NCI-H187 (cell line): ENCODE measurements at regions not wholly inside any gene's neighbourhood (a gene's known extent, or its start where the extent isn't known, plus 50 kb on each side); places are given as distances from the start of the nearest gene placed in this dataset.

Experiments used
- DNase-seq, 2 experiments: peaks; one replicate each; lab custom pipeline; 2025; lab: John Stamatoyannopoulos, UW

GRCh38 chr12:114936148-114937079 is 252.4 kb upstream of the TBX3 start:
- no peak for DNase-seq

- no peak for DNase-seq
Measured at GRCh38 chr12:114935658-114936057, 251.7 kb upstream of the TBX3 start.

DNA sequence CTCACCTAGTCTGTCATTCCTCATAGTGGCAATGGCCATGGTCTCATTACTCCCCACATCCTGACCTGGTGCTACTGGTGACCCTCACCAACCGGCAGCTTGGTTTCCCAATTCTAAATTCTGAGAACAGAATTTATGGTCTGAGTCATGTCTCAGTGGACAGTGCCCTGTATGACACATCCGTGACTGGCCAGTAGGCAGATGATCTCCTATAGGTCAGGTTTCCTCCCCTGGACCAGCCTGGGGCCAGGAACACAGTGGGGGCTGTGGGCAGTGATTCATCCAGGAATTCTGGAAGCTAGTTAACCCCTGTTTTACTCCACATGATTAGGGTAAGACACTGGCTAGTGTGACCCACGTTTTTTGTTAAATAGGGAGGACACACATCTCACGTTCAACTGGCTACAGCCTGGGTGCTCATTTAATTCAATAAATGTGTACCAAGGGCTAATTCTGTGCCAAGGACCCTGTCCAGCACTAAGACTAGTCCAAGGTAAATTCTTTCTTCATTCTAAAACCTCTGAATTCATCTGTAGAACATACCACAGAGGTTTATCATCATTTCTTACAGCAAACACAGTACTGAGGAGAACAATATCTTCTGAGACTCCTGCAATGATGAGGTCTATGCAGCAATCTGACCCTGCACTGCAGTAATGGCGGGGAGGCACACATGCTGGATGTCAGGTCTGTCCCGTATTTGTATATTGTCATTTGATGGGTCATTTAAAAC is 249.6 kb upstream of the TBX3 start:
- no peak for DNase-seq

GRCh38 chr12:114932806-114933205 is 248.8 kb upstream of the TBX3 start:
- DNase-seq: no peak

- no peak for DNase-seq
Measured at GRCh38 chr12:114931025-114931424, 247.1 kb upstream of the TBX3 start.

DNA sequence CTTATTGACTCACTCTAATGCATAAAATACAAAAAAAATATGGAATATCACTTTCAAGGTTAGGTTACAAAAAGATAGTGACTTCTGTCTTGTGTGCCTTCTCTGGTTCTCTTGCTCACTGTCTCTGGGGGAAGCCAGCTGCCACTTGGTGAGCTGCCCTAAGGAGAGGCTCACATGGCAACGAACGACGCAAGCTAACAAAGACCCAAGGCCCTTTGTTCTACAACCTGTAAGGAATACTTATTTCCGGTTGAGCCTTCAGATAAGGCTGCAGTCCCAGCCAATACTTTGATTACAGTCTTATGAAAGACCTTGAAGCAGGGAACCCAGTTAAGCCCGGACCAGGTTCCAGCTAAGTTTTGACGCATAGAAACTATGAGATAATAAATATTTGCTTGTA is 242.4 kb upstream of the TBX3 start:
- DNase-seq: no peak

DNA sequence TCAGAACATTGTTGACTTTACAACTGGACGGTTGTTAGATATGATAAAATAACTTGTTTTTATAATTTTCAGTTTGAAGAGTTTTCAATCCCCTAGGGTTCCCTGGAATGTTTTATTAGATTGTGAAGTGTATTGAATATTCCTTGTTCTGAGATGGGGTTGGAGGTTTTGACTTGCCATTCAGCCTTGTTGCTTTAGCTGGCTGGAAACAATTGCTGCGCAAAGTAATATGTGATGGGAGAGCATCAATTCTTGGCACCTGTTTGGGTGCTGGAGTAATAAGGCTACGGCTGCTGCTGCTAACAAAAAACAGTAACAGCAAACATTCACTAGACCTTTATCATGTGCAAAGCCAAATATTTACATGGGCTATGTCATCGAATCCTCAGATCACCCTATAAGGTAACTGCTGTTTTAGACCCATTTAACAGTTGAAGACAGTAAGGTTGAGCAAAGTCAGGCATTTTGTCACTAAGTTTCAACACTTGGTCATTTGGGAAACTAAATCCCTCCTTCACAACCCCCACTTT is 241.0 kb upstream of the TBX3 start:
- no peak for DNase-seq

DNA sequence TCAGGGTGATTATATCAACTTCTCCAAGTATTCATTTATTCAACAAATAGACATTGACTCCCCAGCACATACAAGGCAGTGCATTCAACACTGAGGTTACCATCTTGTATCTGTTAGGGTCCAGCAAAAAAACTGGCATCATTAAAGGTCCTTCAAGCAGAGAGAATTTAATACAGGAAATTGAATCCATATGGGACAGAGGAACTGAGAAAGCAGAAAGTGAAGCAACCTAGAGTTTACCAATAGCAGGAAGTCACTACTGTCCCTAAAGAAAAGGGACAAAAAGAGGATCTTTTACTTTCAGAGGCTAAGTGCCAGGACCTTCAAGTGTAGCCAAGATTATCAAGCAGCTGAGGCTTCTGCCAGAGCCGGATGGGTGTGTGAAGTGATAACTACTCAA is 237.8 kb upstream of the TBX3 start:
- no peak for DNase-seq

GRCh38 chr12:114920771-114921554 is 237.0 kb upstream of the TBX3 start:
- no peak for DNase-seq

DNA sequence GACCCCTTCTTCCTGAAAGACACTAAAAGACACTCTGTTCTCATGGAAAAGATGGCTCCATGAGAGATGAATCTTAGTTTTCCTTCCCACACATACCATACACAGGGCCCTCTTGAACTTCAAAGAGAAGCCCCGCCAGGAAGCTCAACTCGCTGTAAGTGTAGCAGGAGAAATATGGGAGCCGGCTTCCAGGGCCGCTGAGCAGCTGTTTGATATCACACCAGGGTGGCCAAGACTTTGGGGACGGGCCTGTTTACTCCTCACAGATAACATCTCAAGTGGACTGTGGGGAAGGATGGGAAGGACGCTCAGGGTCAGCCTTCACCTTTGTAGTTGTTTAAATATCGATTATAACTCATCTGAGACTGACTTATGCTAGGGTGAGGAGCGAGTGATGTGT is 235.5 kb upstream of the TBX3 start:
- no peak for DNase-seq

- DNase-seq: no peak
Measured at GRCh38 chr12:114918535-114919233, 234.7 kb upstream of the TBX3 start.

DNA sequence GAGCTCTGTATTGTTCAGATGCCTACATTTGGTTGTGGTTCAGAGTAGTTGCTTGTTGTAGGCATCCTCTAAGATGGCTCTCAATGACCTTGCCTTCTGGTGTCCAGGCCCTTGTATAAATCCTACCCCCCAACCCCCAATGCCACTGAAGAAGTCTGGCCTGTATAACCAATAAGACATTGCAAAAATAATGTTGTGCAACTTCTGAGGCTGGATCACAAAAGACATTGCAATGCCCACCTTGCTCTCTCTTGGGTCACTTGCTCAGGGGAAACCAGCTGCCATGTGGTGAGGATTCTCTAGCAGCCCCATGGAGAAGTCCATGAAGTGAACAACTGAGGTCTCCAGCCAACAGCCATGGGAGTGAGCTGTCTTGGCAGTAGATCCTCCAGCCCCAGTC is 234.0 kb upstream of the TBX3 start:
- no peak for DNase-seq

DNA sequence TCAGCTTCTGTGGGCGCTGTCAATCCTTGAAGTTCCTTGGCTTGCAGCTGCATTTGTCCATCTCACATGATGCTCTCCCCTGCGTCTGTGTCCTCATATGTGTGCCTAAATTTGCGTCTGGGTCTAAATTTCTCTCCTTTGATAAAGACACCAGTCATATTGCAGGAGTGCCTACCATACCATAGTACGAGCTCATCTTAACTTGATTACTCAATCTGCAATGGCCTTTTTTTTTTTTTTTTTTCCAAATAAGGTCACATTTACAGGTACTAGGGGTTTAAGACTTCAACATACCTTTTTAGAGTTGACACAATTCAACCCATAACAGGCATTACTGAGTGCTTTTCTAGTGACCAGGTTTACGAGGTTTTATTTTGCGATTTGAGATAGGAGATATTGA is 233.3 kb upstream of the TBX3 start:
- no peak for DNase-seq

DNA sequence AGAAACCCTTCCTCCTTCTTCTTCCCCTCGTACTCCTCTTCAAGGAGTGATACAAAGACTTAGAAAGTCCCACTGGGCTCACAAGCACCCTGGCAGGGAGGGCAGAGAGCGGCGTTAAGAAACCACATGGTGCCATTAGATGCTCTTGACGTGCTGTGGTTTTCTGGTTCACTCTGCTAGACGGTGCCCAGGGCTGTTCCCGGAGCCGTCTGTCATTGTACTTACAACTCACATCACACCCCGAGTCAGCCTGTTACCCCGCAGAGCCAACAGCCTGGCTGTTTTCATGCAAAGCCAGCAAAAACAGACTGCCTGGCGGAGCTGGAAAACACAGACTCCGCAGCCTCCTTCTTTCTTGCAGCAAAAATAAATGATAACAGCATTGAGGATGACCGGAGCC is 232.6 kb upstream of the TBX3 start:
- DNase-seq: peak; percentile 62 to 67

DNA sequence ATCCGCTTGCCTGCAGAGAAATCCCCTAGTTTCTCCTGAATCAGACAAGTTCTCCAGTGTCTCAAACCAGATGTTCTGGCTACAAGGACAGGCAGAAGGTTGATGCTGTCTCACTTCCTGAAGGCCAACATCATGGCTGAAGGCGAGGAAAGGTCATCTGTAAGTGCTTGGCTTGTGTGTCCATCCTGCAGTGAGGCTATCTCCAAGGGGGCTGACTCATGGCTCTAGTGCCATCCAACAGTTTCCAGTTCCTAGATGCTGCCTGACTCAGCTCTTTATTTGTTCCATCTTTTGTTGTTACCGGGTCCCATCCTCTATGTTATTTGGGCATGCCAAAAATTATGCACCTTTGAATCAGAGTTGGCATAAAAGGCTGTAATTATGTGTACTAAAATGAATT is 232.1 kb upstream of the TBX3 start:
- no peak for DNase-seq

- peak; percentile 9 to 37 for DNase-seq
Measured at GRCh38 chr12:114913871-114914801, 230.2 kb upstream of the TBX3 start.

GRCh38 chr12:114912811-114913210 is 228.8 kb upstream of the TBX3 start:
- no peak for DNase-seq

GRCh38 chr12:114911196-114911595 is 227.2 kb upstream of the TBX3 start:
- no peak for DNase-seq

DNA sequence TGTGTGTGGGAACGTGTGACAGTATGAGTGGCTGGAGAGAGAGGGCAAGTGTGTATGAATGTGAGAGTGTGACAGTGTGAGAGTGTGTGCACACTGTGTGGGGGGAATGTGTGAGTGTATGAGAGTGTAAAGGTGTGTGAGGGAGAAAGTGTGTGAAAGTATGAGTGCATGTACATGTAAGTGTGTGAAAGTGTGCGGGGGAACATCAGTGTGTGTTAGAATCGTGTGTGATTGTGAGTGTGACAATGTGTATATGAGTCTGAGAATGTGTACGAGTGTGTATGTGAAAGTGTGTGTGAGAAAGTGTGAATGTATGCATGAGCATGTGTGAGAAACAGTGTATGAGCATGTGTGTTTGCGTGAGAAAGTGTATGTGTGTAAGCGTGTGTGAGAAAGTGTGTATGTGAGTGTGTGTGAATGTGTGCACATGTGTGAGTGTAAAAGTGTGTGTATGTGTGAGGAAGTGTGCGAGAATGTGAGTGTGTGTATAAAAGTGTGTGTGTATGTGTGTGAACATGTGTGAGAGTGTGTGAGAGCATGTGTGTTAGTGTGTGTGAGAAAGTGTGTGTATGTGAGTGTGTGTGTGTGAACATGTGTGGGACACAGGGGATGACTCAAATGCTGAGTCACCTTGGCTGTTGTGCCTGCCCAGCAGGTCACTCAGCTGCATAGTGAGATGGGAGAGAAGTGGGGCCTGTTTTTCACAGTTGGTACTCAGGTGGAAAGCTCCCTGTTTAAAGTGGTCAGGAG is 220.5 kb upstream of the TBX3 start:
- no peak for DNase-seq
